ENCODE measurements at regions not wholly inside any gene's neighbourhood (a gene's known extent, or its start where the extent isn't known, plus 50 kb on each side); places are given as distances from the start of the nearest gene placed in this dataset.
"Not testable (repeated sequence)": the region's sequence is repeated elsewhere in the genome, so short reads cannot be mapped to it uniquely, and the experiment has no call there.

DNA sequence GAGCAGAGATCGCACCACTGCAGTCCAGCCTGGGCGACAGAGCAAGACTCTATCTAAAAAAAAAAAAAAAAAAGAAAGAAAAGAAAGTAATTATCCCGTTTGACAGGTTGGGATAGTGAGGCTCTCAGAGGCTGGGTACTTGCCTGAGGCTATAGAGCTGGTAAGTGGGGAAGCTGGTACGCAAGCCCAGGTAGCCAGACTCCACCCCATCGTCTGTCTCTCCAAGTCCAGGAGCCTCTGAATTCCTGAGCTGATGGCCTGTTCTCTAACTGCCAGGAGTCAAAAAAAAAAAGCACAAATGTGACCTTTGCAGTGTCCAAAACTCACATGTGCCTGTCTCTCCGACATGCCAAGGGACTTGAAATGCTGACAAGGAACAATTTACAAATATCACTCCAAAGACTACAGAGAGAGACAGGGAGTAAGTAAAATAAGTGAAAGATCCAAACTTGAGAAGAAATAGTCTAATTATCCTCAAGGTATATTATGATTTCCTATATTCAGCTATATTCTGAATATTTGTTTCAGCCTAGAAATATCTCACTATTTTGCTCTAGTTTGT is 109.1 kb upstream of the SCAF8 start:
- Mint-ChIP-seq H3K9me3 (no peaks in the 10 kb centered on the region), H3K4me3 (no peak overlapping the region), H3K36me3 (ENCODE audit: low read depth) (0 out of 2 replicates have a peak, but pooled peaks cover 4% of the 10 kb centered on the region), H3K27ac (no peak overlapping the region), H3K4me1 (ENCODE audit: low read depth) (no peaks in the 10 kb centered on the region), H3K27me3 (ENCODE audit: insufficient read depth) (peaks cover 21% of the 10 kb centered on the region)
- no peak for TF ChIP-seq CTCF (IDR thresholded peaks at IDR 0.05)
- no peak for DNase-seq

DNA sequence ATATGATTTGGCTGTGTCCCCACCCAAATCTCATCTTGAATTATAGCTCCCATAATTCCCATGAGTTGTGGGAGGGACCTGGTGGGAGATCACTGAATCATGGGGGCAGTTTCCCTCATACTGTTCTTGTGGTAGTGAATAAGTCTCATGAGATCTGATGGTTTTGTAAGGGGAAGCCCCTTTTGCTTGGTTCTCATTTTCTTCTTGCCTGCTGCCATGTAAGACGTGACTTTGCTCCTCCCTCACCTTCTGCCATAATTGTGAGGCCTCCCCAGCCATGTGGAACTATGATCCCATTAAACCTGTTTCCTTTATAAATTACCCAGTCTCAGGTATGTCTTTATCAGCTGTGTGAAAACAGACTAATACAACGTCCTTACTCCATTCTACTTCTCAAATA is 108.5 kb upstream of the SCAF8 start:
- not testable (repeated sequence) for H3K9me3 Mint-ChIP-seq; DNase-seq; H3K36me3 Mint-ChIP-seq (ENCODE audit: low read depth); H3K4me1 Mint-ChIP-seq (ENCODE audit: low read depth); H3K4me3 Mint-ChIP-seq; H3K27ac Mint-ChIP-seq
- peaks cover 16% of the 10 kb centered on the region for H3K27me3 Mint-ChIP-seq (ENCODE audit: insufficient read depth)

GRCh38 chr6:154625721-154626120 is 107.5 kb upstream of the SCAF8 start:
- H3K27me3 Mint-ChIP-seq (ENCODE audit: insufficient read depth) = peaks cover 21% of the 10 kb centered on the region
- H3K4me1 Mint-ChIP-seq (ENCODE audit: low read depth) = no peaks in the 10 kb centered on the region
- H3K4me3 Mint-ChIP-seq = no peak overlapping the region
- no peak for TF ChIP-seq CTCF (IDR thresholded peaks at IDR 0.05)
- H3K36me3 Mint-ChIP-seq (ENCODE audit: low read depth) = 0 out of 2 replicates have a peak, but pooled peaks cover 4% of the 10 kb centered on the region
- no peak overlapping the region for H3K27ac Mint-ChIP-seq
- DNase-seq = no peak
- no peaks in the 10 kb centered on the region for H3K9me3 Mint-ChIP-seq

GRCh38 chr6:154629127-154629526 is 104.1 kb upstream of the SCAF8 start:
- peaks cover 30% of the 10 kb centered on the region for H3K27me3 Mint-ChIP-seq (ENCODE audit: insufficient read depth)
- DNase-seq = no peak
- no peak overlapping the region for H3K27ac Mint-ChIP-seq
- H3K36me3 Mint-ChIP-seq (ENCODE audit: low read depth) = 0 out of 2 replicates have a peak, but pooled peaks cover 4% of the 10 kb centered on the region
- no peak overlapping the region for H3K4me3 Mint-ChIP-seq
- H3K9me3 Mint-ChIP-seq = peaks cover 7% of the 10 kb centered on the region
- no peak for TF ChIP-seq CTCF (IDR thresholded peaks at IDR 0.05)
- no peaks in the 10 kb centered on the region for H3K4me1 Mint-ChIP-seq (ENCODE audit: low read depth)

- H3K27me3 Mint-ChIP-seq (ENCODE audit: insufficient read depth) = peaks cover 34% of the 10 kb centered on the region
- no peak for TF ChIP-seq CTCF (IDR thresholded peaks at IDR 0.05)
- no peaks in the 10 kb centered on the region for H3K4me1 Mint-ChIP-seq (ENCODE audit: low read depth)
- H3K4me3 Mint-ChIP-seq = no peak overlapping the region
- no peak overlapping the region for H3K27ac Mint-ChIP-seq
- peaks cover 7% of the 10 kb centered on the region for H3K9me3 Mint-ChIP-seq
- no peaks in the 10 kb centered on the region for H3K36me3 Mint-ChIP-seq (ENCODE audit: low read depth)
- DNase-seq = no peak
These were observed 101.1 kb upstream of the SCAF8 start for GRCh38 chr6:154632119-154632518.

DNA sequence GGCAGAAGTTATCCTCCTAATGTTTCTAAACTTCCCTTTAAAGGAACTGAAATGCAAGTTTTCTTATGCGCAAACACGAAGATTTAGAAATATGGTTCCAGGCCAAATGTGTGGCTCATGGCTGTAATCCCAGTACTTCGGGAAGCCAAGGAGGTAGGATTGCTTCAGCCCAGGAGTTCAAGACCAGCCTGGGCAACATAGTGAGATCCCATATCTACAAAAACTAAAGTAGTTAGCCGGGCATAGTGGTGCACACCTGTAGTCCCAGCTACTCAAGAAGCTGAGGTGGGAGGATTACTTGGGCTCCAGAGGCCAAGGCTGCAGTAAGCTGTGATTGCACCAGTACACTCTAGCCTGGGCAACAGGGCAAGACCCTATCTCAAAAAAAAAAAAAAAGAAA is 95.8 kb upstream of the SCAF8 start:
- H3K27ac Mint-ChIP-seq = no peak overlapping the region
- no peak for DNase-seq
- H3K4me3 Mint-ChIP-seq = no peak overlapping the region
- no peaks in the 10 kb centered on the region for H3K36me3 Mint-ChIP-seq (ENCODE audit: low read depth)
- TF ChIP-seq CTCF (IDR thresholded peaks at IDR 0.05) = no peak
- H3K27me3 Mint-ChIP-seq (ENCODE audit: insufficient read depth) = peaks cover 28% of the 10 kb centered on the region
- H3K4me1 Mint-ChIP-seq (ENCODE audit: low read depth) = peaks cover 5% of the 10 kb centered on the region; the same call in 1 of the 2 replicates
- H3K9me3 Mint-ChIP-seq = peaks cover 7% of the 10 kb centered on the region
